ENCODE measurements at regions not wholly inside any gene's neighbourhood (a gene's known extent, or its start where the extent isn't known, plus 50 kb on each side); places are given as distances from the start of the nearest gene placed in this dataset.

DNA sequence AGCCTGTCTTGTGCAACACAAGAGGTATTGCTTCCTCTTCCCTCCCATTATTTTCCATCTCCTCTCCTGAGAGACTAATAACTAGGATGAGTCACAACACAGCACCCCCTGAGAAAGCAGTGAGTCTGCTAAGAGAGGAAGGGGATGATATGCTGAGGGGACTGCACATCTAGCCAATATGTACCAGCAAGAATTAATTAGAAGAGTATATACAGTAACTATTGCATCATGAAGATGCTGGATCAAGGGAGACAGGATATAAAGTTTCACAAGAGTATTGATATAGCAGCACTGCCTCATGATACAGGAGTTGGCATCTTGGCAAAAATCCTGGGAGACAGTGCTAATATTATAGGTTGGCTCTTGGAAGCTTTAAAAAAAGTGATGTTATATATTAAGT lies 289.9 kb upstream of the RBMS1 start:
- Mint-ChIP-seq H3K4me1 (peaks cover 0 to 2% (median 0%) of the 10 kb centered on the region in 7 donors), H3K36me3 (peaks cover 0 to 8% (median 0%) of the 10 kb centered on the region in 5 donors), H3K4me3 (no peak overlapping the region), H3K9me3 (peaks cover 0 to 21% (median 6%) of the 10 kb centered on the region in 11 donors), H3K27ac (no peak overlapping the region), H3K27me3 (no peaks in the 10 kb centered on the region)
- intact Hi-C loops (cut with micrococcal nuclease) = no loop called here
- Histone ChIP-seq H3K36me3 (ENCODE audit: control insufficient read depth in 2 of 3, insufficient read depth in 3 of 3, low read length in 3 of 3) (no peaks in the 10 kb centered on the region), H3K4me3 (ENCODE audit: low read length) (no peak overlapping the region), H3K4me1 (ENCODE audit: control insufficient read depth in 2 of 2, insufficient read depth in 2 of 2, low read length in 2 of 2) (no peaks in the 10 kb centered on the region), H3K27me3 (ENCODE audit: control insufficient read depth in 2 of 2, insufficient read depth in 2 of 2, low read length in 2 of 2) (no peaks in the 10 kb centered on the region), H3K9me3 (ENCODE audit: control insufficient read depth in 2 of 3, low read length in 3 of 3) (no peaks in the 10 kb centered on the region), H3K27ac (ENCODE audit: low read depth, low read length) (no peak overlapping the region)
- no peak for ATAC-seq
- no peak for DNase-seq
- POLR2A ChIA-PET = no interaction called here
- CTCF ChIA-PET = no interaction called here

DNA sequence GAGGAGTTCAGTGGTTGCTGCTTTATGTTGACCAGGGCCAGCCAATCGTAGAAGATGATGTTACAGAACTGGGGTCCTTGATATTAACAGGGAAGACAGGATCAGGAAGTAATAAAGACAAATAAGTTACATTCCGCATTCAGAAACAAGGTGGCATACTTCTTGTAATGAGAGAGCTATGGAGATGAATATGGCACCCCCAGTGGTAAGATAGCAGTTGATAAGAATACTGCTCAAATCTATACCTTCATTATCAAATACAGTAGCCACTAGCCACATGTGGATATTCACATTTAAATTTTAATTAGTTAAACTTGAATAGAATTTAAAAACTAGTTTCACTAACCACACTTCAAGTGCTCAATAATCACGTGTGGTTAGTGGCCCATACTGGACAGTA lies 290.4 kb upstream of the RBMS1 start:
- H3K4me1 ChIP-seq (ENCODE audit: control insufficient read depth in 2 of 2, insufficient read depth in 2 of 2, low read length in 2 of 2) = no peaks in the 10 kb centered on the region
- Mint-ChIP-seq H3K9me3 (peaks cover 0 to 15% (median 3%) of the 10 kb centered on the region in 11 donors), H3K27ac (no peak overlapping the region), H3K36me3 (peaks cover 0 to 7% (median 0%) of the 10 kb centered on the region in 5 donors), H3K27me3 (no peaks in the 10 kb centered on the region), H3K4me1 (peaks cover 0 to 2% (median 0%) of the 10 kb centered on the region in 7 donors), H3K4me3 (no peak overlapping the region)
- H3K4me3 ChIP-seq (ENCODE audit: low read length) = no peak overlapping the region
- H3K27me3 ChIP-seq (ENCODE audit: control insufficient read depth in 2 of 2, insufficient read depth in 2 of 2, low read length in 2 of 2) = no peaks in the 10 kb centered on the region
- ChIA-PET CTCF (no interaction called here), POLR2A (no interaction called here)
- DNase-seq (no peak), ATAC-seq (no peak)
- no peak overlapping the region for H3K27ac ChIP-seq (ENCODE audit: low read depth, low read length)
- H3K9me3 ChIP-seq (ENCODE audit: control insufficient read depth in 2 of 3, low read length in 3 of 3) = no peaks in the 10 kb centered on the region
- no peaks in the 10 kb centered on the region for H3K36me3 ChIP-seq (ENCODE audit: control insufficient read depth in 2 of 3, insufficient read depth in 3 of 3, low read length in 3 of 3)
- intact Hi-C loops (cut with micrococcal nuclease) = no loop called here

DNA sequence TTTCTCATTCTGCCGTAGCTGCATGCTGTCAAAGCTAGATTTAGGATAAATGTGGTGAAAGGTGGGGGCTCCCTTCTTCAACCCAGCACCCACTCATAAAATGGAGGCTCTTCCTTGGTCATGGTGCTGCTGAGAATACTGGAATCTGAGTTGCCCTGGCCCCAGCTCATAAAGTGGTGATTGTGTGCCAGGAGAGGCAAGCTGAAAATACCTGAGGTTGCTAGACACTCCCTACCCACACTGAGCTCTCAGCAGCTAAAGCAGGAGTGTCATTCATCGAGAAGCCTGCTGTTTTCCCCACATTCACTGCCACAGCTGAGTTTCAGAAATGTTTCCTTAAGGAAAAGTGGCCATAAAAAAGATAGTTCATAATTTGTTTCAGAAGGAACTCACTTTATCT lies 297.1 kb upstream of the RBMS1 start:
- Histone ChIP-seq H3K9me3 (ENCODE audit: control insufficient read depth in 2 of 3, low read length in 3 of 3) (no peaks in the 10 kb centered on the region), H3K36me3 (ENCODE audit: control insufficient read depth in 2 of 3, insufficient read depth in 3 of 3, low read length in 3 of 3) (no peaks in the 10 kb centered on the region), H3K27ac (ENCODE audit: low read depth, low read length) (no peak overlapping the region), H3K27me3 (ENCODE audit: control insufficient read depth in 2 of 2, insufficient read depth in 2 of 2, low read length in 2 of 2) (no peaks in the 10 kb centered on the region), H3K4me3 (ENCODE audit: low read length) (no peak overlapping the region), H3K4me1 (ENCODE audit: control insufficient read depth in 2 of 2, insufficient read depth in 2 of 2, low read length in 2 of 2) (no peaks in the 10 kb centered on the region)
- intact Hi-C loops (cut with micrococcal nuclease) = no loop called here
- no peaks in the 10 kb centered on the region for H3K4me1 Mint-ChIP-seq
- no peak overlapping the region for H3K27ac Mint-ChIP-seq
- DNase-seq = no peak
- ATAC-seq = no peak
- H3K4me3 Mint-ChIP-seq = no peak overlapping the region
- peaks cover 0 to 7% (median 0%) of the 10 kb centered on the region in 5 donors for H3K27me3 Mint-ChIP-seq
- no peaks in the 10 kb centered on the region for H3K36me3 Mint-ChIP-seq
- CTCF ChIA-PET = interaction anchor here (0.7 kb wide), 1 partner anchor 674 kb away, joined by 3 read pairs; no protein-coding TSS in a partner anchor
- POLR2A ChIA-PET = interaction anchor here (0.6 kb wide), 1 partner anchor 1008 kb away, joined by 3 read pairs; no protein-coding TSS in a partner anchor
- H3K9me3 Mint-ChIP-seq = no peaks in the 10 kb centered on the region

DNA sequence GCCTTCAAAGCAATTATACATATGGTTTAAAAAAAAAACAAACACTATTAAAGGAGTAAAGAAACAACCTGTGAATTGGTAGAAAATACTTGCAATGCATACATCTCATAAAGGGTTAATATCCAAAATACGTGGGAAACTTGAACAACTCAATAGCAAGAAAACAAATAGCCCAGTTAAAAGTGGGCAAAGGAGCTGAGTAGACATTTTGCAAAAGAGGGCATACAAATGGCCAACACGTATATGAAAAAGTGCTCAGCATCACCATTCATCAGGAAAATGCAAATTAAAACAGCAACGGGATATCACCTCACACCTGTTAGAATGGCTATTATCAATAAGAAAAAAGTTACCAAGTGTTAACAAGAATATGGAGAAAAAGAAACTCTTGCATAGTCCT lies 298.3 kb upstream of the RBMS1 start:
- H3K36me3 Mint-ChIP-seq = no peaks in the 10 kb centered on the region
- ChIA-PET POLR2A (no interaction called here), CTCF (no interaction called here)
- Histone ChIP-seq H3K9me3 (ENCODE audit: control insufficient read depth in 2 of 3, low read length in 3 of 3) (no peaks in the 10 kb centered on the region), H3K27ac (ENCODE audit: low read depth, low read length) (no peak overlapping the region), H3K4me3 (ENCODE audit: low read length) (no peak overlapping the region), H3K36me3 (ENCODE audit: control insufficient read depth in 2 of 3, insufficient read depth in 3 of 3, low read length in 3 of 3) (no peaks in the 10 kb centered on the region), H3K4me1 (ENCODE audit: control insufficient read depth in 2 of 2, insufficient read depth in 2 of 2, low read length in 2 of 2) (no peaks in the 10 kb centered on the region), H3K27me3 (ENCODE audit: control insufficient read depth in 2 of 2, insufficient read depth in 2 of 2, low read length in 2 of 2) (no peaks in the 10 kb centered on the region)
- intact Hi-C loops (cut with micrococcal nuclease) = no loop called here
- H3K4me1 Mint-ChIP-seq = no peaks in the 10 kb centered on the region
- H3K4me3 Mint-ChIP-seq = no peak overlapping the region
- H3K27ac Mint-ChIP-seq = no peak overlapping the region
- peaks cover 0 to 1% (median 0%) of the 10 kb centered on the region in 11 donors for H3K9me3 Mint-ChIP-seq
- no peak for DNase-seq
- peaks cover 0 to 7% (median 0%) of the 10 kb centered on the region in 5 donors for H3K27me3 Mint-ChIP-seq
- ATAC-seq = no peak

DNA sequence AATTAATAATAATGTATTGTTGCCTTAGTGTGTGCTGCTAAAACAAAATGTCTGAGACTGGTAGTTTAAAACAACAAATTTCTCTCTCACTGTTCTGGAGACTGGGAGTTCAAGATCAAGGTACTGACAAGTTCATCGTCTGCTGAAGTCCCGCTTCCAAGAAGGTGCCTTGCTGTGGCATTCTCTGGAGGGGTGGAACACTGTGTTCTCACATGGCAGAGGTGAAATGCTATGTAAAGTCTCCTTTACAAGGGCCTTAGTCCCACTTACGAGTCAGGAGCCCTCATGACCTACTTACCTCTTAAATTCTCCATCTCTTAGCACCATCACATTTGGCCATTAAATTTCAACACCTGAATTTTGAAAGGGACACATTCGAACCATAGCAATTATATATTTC lies 299.2 kb upstream of the RBMS1 start:
- ChIA-PET CTCF (no interaction called here), POLR2A (no interaction called here)
- no peaks in the 10 kb centered on the region for H3K9me3 ChIP-seq (ENCODE audit: control insufficient read depth in 2 of 3, low read length in 3 of 3)
- H3K4me3 ChIP-seq (ENCODE audit: low read length) = no peak overlapping the region
- intact Hi-C loops (cut with micrococcal nuclease) = no loop called here
- H3K36me3 Mint-ChIP-seq = peaks cover 0 to 4% (median 0%) of the 10 kb centered on the region in 5 donors
- H3K4me3 Mint-ChIP-seq = no peak overlapping the region
- H3K27me3 Mint-ChIP-seq = peaks cover 0 to 7% (median 0%) of the 10 kb centered on the region in 5 donors
- H3K27ac ChIP-seq (ENCODE audit: low read depth, low read length) = no peak overlapping the region
- peaks cover 0 to 7% (median 4%) of the 10 kb centered on the region in 11 donors for H3K9me3 Mint-ChIP-seq
- H3K4me1 ChIP-seq (ENCODE audit: control insufficient read depth in 2 of 2, insufficient read depth in 2 of 2, low read length in 2 of 2) = no peaks in the 10 kb centered on the region
- H3K4me1 Mint-ChIP-seq = peaks cover 0 to 3% (median 0%) of the 10 kb centered on the region in 7 donors
- no peaks in the 10 kb centered on the region for H3K27me3 ChIP-seq (ENCODE audit: control insufficient read depth in 2 of 2, insufficient read depth in 2 of 2, low read length in 2 of 2)
- ATAC-seq = no peak
- no peak for DNase-seq
- H3K36me3 ChIP-seq (ENCODE audit: control insufficient read depth in 2 of 3, insufficient read depth in 3 of 3, low read length in 3 of 3) = no peaks in the 10 kb centered on the region
- H3K27ac Mint-ChIP-seq = no peak overlapping the region

DNA sequence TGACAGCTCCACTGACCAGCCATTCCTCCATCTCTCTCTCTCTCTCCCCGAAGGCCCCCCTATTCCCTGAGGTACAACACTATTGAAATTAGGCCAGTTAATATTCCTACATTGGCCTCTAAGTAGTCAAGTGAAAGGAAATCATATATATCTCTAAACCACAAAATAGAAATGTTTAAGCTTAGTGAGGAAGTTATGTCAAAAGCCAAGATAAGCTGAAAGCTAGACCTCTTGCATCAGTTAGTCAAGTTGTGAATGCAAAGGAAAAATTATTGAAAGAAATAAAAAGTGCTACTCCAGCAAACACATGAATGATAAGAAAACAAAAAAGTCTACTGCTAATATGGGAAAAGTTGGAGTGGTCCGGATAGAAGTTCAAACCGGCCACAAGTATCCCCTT lies 301.3 kb upstream of the RBMS1 start:
- no peak overlapping the region for H3K4me3 Mint-ChIP-seq
- intact Hi-C loops (cut with micrococcal nuclease) = no loop called here

DNA sequence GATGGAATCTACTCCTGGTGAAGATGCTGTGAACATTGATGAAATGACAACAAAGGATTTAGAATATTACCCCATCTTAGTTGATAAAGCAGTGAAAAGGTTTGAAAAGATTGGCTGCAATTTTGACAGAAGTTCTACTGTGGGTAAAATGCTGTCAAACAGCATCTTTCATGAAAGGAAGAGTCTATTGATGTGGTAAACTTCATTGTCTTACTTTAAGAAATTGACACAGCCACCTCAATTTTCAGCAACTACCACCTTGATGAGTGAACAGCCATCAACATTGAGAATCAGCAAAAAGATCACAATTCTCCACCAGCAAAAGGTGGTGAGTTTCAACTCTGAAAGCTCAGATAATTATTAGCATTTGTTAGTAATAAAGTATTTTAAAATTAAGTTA lies 310.3 kb upstream of the RBMS1 start:
- no peak overlapping the region for H3K27ac ChIP-seq (ENCODE audit: low read depth, low read length)
- no peaks in the 10 kb centered on the region for H3K36me3 Mint-ChIP-seq
- H3K36me3 ChIP-seq (ENCODE audit: control insufficient read depth in 2 of 3, insufficient read depth in 3 of 3, low read length in 3 of 3) = no peaks in the 10 kb centered on the region
- peaks cover 0 to 7% (median 3%) of the 10 kb centered on the region in 11 donors for H3K9me3 Mint-ChIP-seq
- peak; percentile 58 for ATAC-seq
- peak overlapping the region in 1 of 10 donors; percentile 4 for H3K4me3 Mint-ChIP-seq
- CTCF ChIA-PET = interaction anchor here (1.2 kb wide), 1 partner anchor 374 kb away, joined by 3 read pairs; no protein-coding TSS in a partner anchor
- POLR2A ChIA-PET = no interaction called here
- no peak overlapping the region for H3K4me3 ChIP-seq (ENCODE audit: low read length)
- H3K9me3 ChIP-seq (ENCODE audit: control insufficient read depth in 2 of 3, low read length in 3 of 3) = no peaks in the 10 kb centered on the region
- peak in 7 of 9 donors; percentile 11 to 66 (median 36) for DNase-seq
- no peaks in the 10 kb centered on the region for H3K27me3 Mint-ChIP-seq
- H3K4me1 Mint-ChIP-seq = peaks cover 3 to 10% (median 7%) of the 10 kb centered on the region in 7 donors
- intact Hi-C loops (cut with micrococcal nuclease) = no loop called here
- peaks cover 0 to 7% of the 10 kb centered on the region in 2 donors for H3K4me1 ChIP-seq (ENCODE audit: control insufficient read depth in 2 of 2, insufficient read depth in 2 of 2, low read length in 2 of 2)
- H3K27ac Mint-ChIP-seq = peak overlapping the region in 3 of 9 donors; percentile 12 to 38 (median 19)
- no peaks in the 10 kb centered on the region for H3K27me3 ChIP-seq (ENCODE audit: control insufficient read depth in 2 of 2, insufficient read depth in 2 of 2, low read length in 2 of 2)

More for the DNA sequence above, 301.3 kb upstream of the RBMS1 start:
- H3K4me1 ChIP-seq (ENCODE audit: control insufficient read depth in 2 of 2, insufficient read depth in 2 of 2, low read length in 2 of 2) = no peaks in the 10 kb centered on the region
- peak overlapping the region in 1 of 9 donors; percentile 53 for H3K27ac Mint-ChIP-seq
- DNase-seq = no peak
- no peak for ATAC-seq
- no peaks in the 10 kb centered on the region for H3K27me3 ChIP-seq (ENCODE audit: control insufficient read depth in 2 of 2, insufficient read depth in 2 of 2, low read length in 2 of 2)
- H3K27me3 Mint-ChIP-seq = peaks cover 0 to 7% (median 0%) of the 10 kb centered on the region in 5 donors
- peaks cover 0 to 3% (median 0%) of the 10 kb centered on the region in 7 donors for H3K4me1 Mint-ChIP-seq
- no peak overlapping the region for H3K4me3 ChIP-seq (ENCODE audit: low read length)
- H3K9me3 ChIP-seq (ENCODE audit: control insufficient read depth in 2 of 3, low read length in 3 of 3) = no peaks in the 10 kb centered on the region
- POLR2A ChIA-PET = no interaction called here
- H3K27ac ChIP-seq (ENCODE audit: low read depth, low read length) = no peak overlapping the region
- peaks cover 0 to 8% (median 0%) of the 10 kb centered on the region in 5 donors for H3K36me3 Mint-ChIP-seq
- CTCF ChIA-PET = no interaction called here
- H3K36me3 ChIP-seq (ENCODE audit: control insufficient read depth in 2 of 3, insufficient read depth in 3 of 3, low read length in 3 of 3) = no peaks in the 10 kb centered on the region
- H3K9me3 Mint-ChIP-seq = peaks cover 4 to 13% (median 7%) of the 10 kb centered on the region in 11 donors

Measured in naive thymus-derived CD4-positive, alpha-beta T cell (primary cell).